Stimulated activated naive CD8-positive, alpha-beta T cell treated with anti-CD3 and anti-CD28 coated beads, Interleukin-15, Interleukin-2, amounts not matched to agents 100 ng/mL and 50 ng/mL, for 24 hours (primary cell): ENCODE measurements at regions not wholly inside any gene's neighbourhood (a gene's known extent, or its start where the extent isn't known, plus 50 kb on each side); places are given as distances from the start of the nearest gene placed in this dataset.

ENCODE experiments used
- H3K27ac Mint-ChIP-seq: one replicate; pipeline ENCODE4 v1.8.0; 2021; ENCODE audit warnings: mild to moderate bottlenecking, mixed read lengths
- H3K27me3 Mint-ChIP-seq: one replicate; pipeline ENCODE4 v1.8.0; 2021; ENCODE audit warnings: mixed read lengths
- H3K36me3 Mint-ChIP-seq: one replicate; pipeline ENCODE4 v1.8.0; 2021; ENCODE audit warnings: low read depth, mixed read lengths
- H3K4me1 Mint-ChIP-seq: one replicate; pipeline ENCODE4 v1.8.0; 2021; ENCODE audit warnings: low read depth, mixed read lengths
- H3K4me3 Mint-ChIP-seq: one replicate; pipeline ENCODE4 v1.8.0; 2021; ENCODE audit warnings: mild to moderate bottlenecking, mixed read lengths
- H3K9me3 Mint-ChIP-seq: one replicate; pipeline ENCODE4 v1.8.0; 2021; ENCODE audit warnings: mixed read lengths

GRCh38 chr14:71487941-71488340, 444.3 kb upstream of the RGS6 start:
- no peak overlapping the region for H3K27ac Mint-ChIP-seq
- no peak overlapping the region for H3K4me3 Mint-ChIP-seq
- no peaks in the 10 kb centered on the region for H3K27me3 Mint-ChIP-seq
- peaks cover 28% of the 10 kb centered on the region for H3K4me1 Mint-ChIP-seq
- peaks cover 42% of the 10 kb centered on the region for H3K36me3 Mint-ChIP-seq
- H3K9me3 Mint-ChIP-seq = no peaks in the 10 kb centered on the region

DNA sequence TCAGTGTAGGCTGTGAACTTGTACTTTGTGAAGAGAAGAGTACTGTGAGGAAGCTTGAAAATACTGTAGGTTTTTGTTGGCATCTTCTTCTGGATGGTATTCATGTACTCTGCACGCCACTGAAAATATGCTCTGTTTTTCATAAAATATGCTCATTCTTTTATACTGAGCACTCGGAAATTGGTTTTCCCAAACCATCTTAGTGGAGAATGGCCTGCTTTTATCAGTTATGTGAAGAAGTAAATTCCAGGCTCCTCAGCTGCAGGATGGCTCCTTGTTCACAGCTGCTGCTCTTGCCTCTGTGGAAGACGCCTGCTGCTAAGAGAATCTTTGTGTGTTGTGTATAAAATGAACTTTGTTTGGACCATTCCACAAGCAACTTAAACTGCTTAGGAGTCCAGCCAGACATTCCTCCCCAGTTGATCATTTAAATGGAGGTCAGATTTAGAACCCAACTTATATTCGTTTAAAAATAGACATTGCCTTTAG, 443.5 kb upstream of the RGS6 start:
- H3K27me3 Mint-ChIP-seq = no peaks in the 10 kb centered on the region
- no peak overlapping the region for H3K27ac Mint-ChIP-seq
- peaks cover 37% of the 10 kb centered on the region for H3K36me3 Mint-ChIP-seq
- no peak overlapping the region for H3K4me3 Mint-ChIP-seq
- no peaks in the 10 kb centered on the region for H3K9me3 Mint-ChIP-seq
- peaks cover 22% of the 10 kb centered on the region for H3K4me1 Mint-ChIP-seq

DNA sequence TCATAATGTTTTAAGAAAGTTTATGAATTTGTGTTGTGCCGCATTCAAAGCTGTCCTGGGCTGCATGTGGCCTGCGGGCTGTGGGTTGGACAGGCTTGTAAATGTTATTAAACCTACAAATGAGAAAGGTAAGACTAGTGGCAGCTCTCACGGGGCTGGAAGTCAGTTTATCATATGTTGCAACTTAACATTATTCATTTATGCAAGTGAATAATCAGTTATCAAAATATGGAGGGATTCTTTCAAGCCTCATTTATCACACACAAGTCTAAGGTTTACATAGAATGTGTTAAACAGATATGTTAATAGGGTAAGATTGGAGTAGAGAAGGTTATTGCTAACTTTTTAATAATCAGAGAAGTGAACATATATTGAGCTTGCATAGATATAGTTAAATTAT, 442.5 kb upstream of the RGS6 start:
- H3K9me3 Mint-ChIP-seq = no peaks in the 10 kb centered on the region
- H3K4me3 Mint-ChIP-seq = no peak overlapping the region
- H3K27ac Mint-ChIP-seq = no peak overlapping the region
- no peaks in the 10 kb centered on the region for H3K27me3 Mint-ChIP-seq
- peaks cover 28% of the 10 kb centered on the region for H3K36me3 Mint-ChIP-seq
- peaks cover 20% of the 10 kb centered on the region for H3K4me1 Mint-ChIP-seq

GRCh38 chr14:71491931-71492330, 440.3 kb upstream of the RGS6 start:
- H3K4me1 Mint-ChIP-seq = peaks cover 27% of the 10 kb centered on the region
- H3K27ac Mint-ChIP-seq = no peak overlapping the region
- H3K36me3 Mint-ChIP-seq = peaks cover 32% of the 10 kb centered on the region
- H3K27me3 Mint-ChIP-seq = no peaks in the 10 kb centered on the region
- H3K4me3 Mint-ChIP-seq = no peak overlapping the region
- no peaks in the 10 kb centered on the region for H3K9me3 Mint-ChIP-seq

GRCh38 chr14:71492346-71492745, 439.9 kb upstream of the RGS6 start:
- peaks cover 28% of the 10 kb centered on the region for H3K36me3 Mint-ChIP-seq
- H3K27me3 Mint-ChIP-seq = no peaks in the 10 kb centered on the region
- H3K27ac Mint-ChIP-seq = no peak overlapping the region
- H3K4me3 Mint-ChIP-seq = no peak overlapping the region
- no peaks in the 10 kb centered on the region for H3K9me3 Mint-ChIP-seq
- H3K4me1 Mint-ChIP-seq = peaks cover 26% of the 10 kb centered on the region

DNA sequence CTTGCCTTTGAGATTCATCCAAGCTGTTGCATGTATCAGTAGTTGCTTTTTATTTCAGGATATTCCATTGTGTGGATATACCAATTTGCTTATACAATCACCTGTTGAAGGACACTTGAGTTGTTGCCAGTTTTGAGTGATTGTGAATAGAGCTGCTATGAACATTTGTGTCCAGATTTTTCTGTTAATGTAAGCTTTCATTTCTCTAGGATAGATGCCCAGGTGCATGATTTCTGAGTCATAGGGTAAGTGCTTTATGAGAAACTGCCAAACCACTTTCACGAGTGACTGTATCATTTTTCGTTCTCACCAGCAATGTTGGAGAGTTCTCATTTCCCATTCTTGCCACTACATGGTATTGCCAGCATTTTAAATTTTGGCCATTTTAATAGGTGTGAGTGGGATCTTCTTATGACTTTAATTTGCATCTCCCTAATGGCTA, 434.6 kb upstream of the RGS6 start:
- H3K36me3 Mint-ChIP-seq = peaks cover 13% of the 10 kb centered on the region
- peaks cover 34% of the 10 kb centered on the region for H3K4me1 Mint-ChIP-seq
- H3K27ac Mint-ChIP-seq = peak overlapping the region; percentile 17

DNA sequence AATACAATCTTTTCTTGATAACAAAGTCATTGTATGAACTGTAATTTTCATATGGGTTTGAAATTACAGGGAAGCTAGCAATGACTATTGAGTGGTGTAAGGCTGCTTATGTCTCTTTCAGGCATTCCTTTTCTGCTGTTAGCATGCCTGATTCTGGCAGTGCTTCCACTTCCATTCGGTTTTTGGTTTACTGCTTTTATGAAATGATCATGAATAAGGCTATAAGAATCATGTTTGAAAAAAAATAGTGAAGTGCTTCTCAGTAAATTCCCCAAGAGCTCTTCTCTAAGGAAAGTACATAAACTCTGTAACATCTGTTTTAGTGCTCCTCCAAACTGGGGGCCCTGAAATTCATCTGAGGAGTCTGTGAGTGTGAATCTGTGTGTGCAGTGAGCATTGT, 434.0 kb upstream of the RGS6 start:
- H3K36me3 Mint-ChIP-seq = peaks cover 13% of the 10 kb centered on the region
- no peaks in the 10 kb centered on the region for H3K27me3 Mint-ChIP-seq
- peak overlapping the region; percentile 17 for H3K27ac Mint-ChIP-seq
- H3K9me3 Mint-ChIP-seq = no peaks in the 10 kb centered on the region
- H3K4me1 Mint-ChIP-seq = peaks cover 34% of the 10 kb centered on the region
- no peak overlapping the region for H3K4me3 Mint-ChIP-seq

More for the DNA sequence above, 434.6 kb upstream of the RGS6 start:
- no peak overlapping the region for H3K4me3 Mint-ChIP-seq
- H3K27me3 Mint-ChIP-seq = no peaks in the 10 kb centered on the region
- no peaks in the 10 kb centered on the region for H3K9me3 Mint-ChIP-seq

DNA sequence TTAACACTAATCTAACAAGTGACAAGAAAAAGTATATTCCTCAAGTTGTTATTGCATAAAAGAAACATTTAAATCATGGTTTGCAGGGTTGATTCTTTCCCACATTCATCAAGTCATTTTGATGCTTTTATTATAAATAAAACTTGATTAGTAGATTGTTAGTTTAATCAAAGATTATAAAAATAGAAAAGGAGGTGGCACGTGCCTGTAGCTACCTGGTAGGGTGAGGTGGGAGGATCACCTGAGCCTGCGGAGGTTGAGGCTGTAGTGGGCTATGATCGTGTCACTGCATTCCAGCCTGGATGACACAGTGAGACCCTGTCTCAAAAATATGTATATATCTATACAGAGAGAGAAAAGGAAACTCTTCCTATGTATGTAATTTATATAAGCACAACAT, 433.2 kb upstream of the RGS6 start:
- Mint-ChIP-seq H3K27me3 (no peaks in the 10 kb centered on the region), H3K27ac (no peak overlapping the region), H3K4me1 (peaks cover 31% of the 10 kb centered on the region), H3K36me3 (peaks cover 13% of the 10 kb centered on the region), H3K4me3 (no peak overlapping the region), H3K9me3 (no peaks in the 10 kb centered on the region)

GRCh38 chr14:71507681-71508080, 424.5 kb upstream of the RGS6 start:
- H3K27ac Mint-ChIP-seq = no peak overlapping the region

DNA sequence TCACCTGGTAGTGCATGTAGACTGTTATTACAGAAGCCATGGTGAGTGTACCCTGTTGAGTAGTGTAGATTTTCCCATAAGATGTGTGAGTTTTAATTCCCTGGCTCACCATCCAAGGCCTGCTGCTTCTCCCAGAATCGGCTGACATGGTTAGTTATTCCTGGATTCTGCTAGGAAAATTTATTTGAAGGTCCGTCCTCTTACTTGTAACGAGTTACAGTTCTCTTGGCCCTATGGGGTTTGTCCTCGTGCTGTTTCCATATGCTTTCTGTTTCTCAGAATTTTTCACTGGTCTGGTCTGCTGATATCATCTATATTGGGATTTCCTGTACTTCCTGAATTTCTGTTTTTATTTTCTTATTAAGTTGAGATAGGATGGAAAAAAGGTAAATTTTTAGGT, 423.3 kb upstream of the RGS6 start:
- peaks cover 8% of the 10 kb centered on the region for H3K4me1 Mint-ChIP-seq
- H3K9me3 Mint-ChIP-seq = no peaks in the 10 kb centered on the region
- no peak overlapping the region for H3K27ac Mint-ChIP-seq
- H3K36me3 Mint-ChIP-seq = peaks cover 29% of the 10 kb centered on the region
- no peak overlapping the region for H3K4me3 Mint-ChIP-seq
- no peaks in the 10 kb centered on the region for H3K27me3 Mint-ChIP-seq

More at GRCh38 chr14:71507681-71508080, 424.5 kb upstream of the RGS6 start:
- Mint-ChIP-seq H3K27me3 (no peaks in the 10 kb centered on the region), H3K4me3 (no peak overlapping the region), H3K36me3 (peaks cover 19% of the 10 kb centered on the region), H3K4me1 (peaks cover 8% of the 10 kb centered on the region), H3K9me3 (no peaks in the 10 kb centered on the region)

DNA sequence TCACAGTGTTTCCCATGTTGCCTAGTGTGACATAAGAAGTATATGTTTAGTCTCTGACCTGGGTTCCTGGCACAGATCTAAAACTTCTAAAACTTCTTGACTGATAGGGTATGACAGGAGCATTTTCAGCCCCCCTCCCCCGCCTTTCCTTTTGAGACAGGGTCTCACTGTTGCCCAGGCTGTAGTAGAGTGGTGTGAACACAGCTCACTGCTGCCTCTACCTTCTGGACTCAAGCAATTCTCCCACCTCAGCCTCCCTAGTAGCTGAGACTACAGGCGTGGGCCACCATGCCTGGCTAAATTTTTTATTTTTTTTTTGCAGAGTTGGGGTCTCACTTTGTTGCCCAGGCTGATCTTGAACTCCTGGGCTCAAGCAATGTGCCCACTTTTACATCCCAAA, 421.1 kb upstream of the RGS6 start:
- H3K9me3 Mint-ChIP-seq = no peaks in the 10 kb centered on the region
- no peak overlapping the region for H3K27ac Mint-ChIP-seq
- no peak overlapping the region for H3K4me3 Mint-ChIP-seq
- H3K36me3 Mint-ChIP-seq = peaks cover 44% of the 10 kb centered on the region
- no peaks in the 10 kb centered on the region for H3K27me3 Mint-ChIP-seq
- peaks cover 8% of the 10 kb centered on the region for H3K4me1 Mint-ChIP-seq

DNA sequence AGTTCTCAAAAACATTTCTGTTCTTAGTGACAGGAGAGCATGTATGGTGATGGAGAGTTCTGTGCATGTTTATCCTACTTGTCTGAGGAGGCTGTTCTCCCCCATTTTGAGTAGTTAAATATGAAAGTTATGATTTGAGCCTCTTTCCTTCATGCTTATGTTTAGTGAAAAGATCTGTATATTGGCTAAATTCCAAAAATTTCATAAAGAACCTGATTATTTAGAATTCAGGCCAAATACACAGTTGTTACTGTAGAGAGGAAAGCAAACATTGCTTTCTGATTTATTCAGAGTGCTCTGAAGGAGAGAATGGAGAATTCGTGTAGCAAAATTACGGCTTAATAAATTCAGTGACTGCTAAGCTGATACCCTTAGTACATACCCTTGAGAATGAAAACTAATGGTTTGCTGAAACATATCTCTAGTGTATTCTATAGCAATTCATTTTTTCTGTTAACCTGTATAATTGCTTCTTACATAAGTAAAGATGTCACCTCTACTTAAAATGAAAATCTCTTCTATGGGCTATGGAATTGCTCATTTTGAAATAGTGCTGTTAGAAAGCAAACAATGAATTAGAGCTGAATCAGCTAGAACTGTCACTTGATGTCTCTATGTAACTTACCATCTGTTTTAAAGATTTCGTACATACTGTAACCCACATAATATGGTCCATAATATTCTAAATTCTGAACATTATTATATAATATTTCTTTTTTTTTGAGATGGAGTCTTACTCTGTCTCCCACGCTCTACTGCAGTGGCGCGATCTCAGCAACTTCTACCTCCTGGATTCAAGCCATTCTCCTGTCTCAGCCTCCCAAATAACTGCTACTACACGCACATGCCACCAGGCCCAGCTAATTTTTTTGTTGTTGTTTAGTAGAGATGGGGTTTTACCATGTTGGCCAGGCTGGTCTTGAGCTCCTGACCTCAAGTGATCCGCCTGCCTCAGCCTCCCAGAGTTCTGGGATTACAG, 417.0 kb upstream of the RGS6 start:
- Mint-ChIP-seq H3K4me3 (no peak overlapping the region), H3K27ac (no peak overlapping the region), H3K36me3 (peaks cover 57% of the 10 kb centered on the region)

GRCh38 chr14:71521238-71522135, 410.7 kb upstream of the RGS6 start:
- Mint-ChIP-seq H3K4me1 (peaks cover 21% of the 10 kb centered on the region), H3K27ac (no peak overlapping the region), H3K36me3 (peaks cover 44% of the 10 kb centered on the region), H3K4me3 (no peak overlapping the region), H3K27me3 (no peaks in the 10 kb centered on the region), H3K9me3 (no peaks in the 10 kb centered on the region)

More for the DNA sequence above, 417.0 kb upstream of the RGS6 start:
- no peaks in the 10 kb centered on the region for H3K27me3 Mint-ChIP-seq
- H3K9me3 Mint-ChIP-seq = no peaks in the 10 kb centered on the region
- no peaks in the 10 kb centered on the region for H3K4me1 Mint-ChIP-seq

- Mint-ChIP-seq H3K36me3 (peaks cover 29% of the 10 kb centered on the region), H3K9me3 (no peaks in the 10 kb centered on the region), H3K27ac (peak overlapping the region; percentile 14), H3K4me1 (peaks cover 21% of the 10 kb centered on the region), H3K4me3 (no peak overlapping the region), H3K27me3 (no peaks in the 10 kb centered on the region)
These were observed 408.5 kb upstream of the RGS6 start for GRCh38 chr14:71523630-71524319.
